ENCODE measurements at regions not wholly inside any gene's neighbourhood (a gene's known extent, or its start where the extent isn't known, plus 50 kb on each side); places are given as distances from the start of the nearest gene placed in this dataset.

- no peak for TF ChIP-seq CTCF (IDR thresholded peaks at IDR 0.05; ENCODE audit: extremely low read depth, insufficient read depth, missing control alignments)
- in situ Hi-C loops (cut with MboI; ENCODE audit: low pct_unique_long_range_greater_than_20kb, low sequenced_read_pairs, unreplicated experiment): no loop called here
- DNase-seq (ENCODE audit: low spot score): no peak
Observed at GRCh38 chr11:123366924-123367323, 63.1 kb upstream of the GRAMD1B start.

GRCh38 chr11:123365955-123366354, 64.1 kb upstream of the GRAMD1B start:
- TF ChIP-seq CTCF (IDR thresholded peaks at IDR 0.05; ENCODE audit: extremely low read depth, insufficient read depth, missing control alignments): no peak
- in situ Hi-C loops (cut with MboI; ENCODE audit: low pct_unique_long_range_greater_than_20kb, low sequenced_read_pairs, unreplicated experiment): no loop called here
- no peak for DNase-seq (ENCODE audit: low spot score)

DNA sequence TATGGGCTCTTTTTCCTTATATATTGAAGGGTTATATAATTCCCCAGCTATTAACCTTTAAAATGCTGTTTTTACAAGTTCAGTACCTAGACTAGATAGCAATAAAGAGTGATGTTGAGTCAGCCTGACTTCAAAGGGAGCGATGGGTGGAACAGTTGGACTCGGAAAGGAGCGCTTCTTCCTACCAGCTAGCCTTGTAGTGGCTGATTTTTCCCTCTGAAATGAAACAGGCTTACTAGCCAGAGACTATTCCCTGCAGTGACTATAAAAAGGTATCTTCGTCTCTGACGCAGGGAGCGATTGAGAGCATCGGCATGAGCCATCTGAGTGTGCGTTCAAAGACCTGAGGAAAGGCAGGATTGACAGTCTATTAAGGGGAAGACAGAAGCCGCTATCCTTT, 66.0 kb upstream of the GRAMD1B start:
- DNase-seq (ENCODE audit: low spot score): no peak
- no peak for TF ChIP-seq CTCF (IDR thresholded peaks at IDR 0.05; ENCODE audit: extremely low read depth, insufficient read depth, missing control alignments)
- in situ Hi-C loops (cut with MboI; ENCODE audit: low pct_unique_long_range_greater_than_20kb, low sequenced_read_pairs, unreplicated experiment): no loop called here

- in situ Hi-C loops (cut with MboI; ENCODE audit: low pct_unique_long_range_greater_than_20kb, low sequenced_read_pairs, unreplicated experiment): no loop called here
- no peak for TF ChIP-seq CTCF (IDR thresholded peaks at IDR 0.05; ENCODE audit: extremely low read depth, insufficient read depth, missing control alignments)
- no peak for DNase-seq (ENCODE audit: low spot score)
Observed at GRCh38 chr11:123363556-123363955, 66.5 kb upstream of the GRAMD1B start.

- no peak for DNase-seq (ENCODE audit: low spot score)
- in situ Hi-C loops (cut with MboI; ENCODE audit: low pct_unique_long_range_greater_than_20kb, low sequenced_read_pairs, unreplicated experiment): no loop called here
- TF ChIP-seq CTCF (IDR thresholded peaks at IDR 0.05; ENCODE audit: extremely low read depth, insufficient read depth, missing control alignments): no peak
Observed at GRCh38 chr11:123362941-123363340, 67.1 kb upstream of the GRAMD1B start.

DNA sequence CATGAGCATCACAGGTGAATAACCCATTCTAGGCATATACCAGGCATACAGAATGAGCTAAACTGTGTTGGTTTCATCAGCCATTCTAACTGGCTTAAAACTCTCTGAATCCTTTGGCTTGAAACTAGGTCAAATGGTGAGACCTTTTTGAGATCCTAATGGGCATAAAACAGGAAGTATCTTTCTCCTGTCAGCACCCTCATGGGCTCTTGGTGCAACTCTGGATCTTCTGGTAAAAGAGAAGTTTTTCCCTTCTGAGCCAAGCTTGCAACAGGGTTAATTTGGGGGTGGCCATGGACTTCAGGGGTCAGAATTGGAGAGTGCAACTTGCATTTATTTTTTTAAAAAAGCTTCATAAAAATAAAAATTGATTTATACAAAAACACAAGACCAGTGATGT, 67.9 kb upstream of the GRAMD1B start:
- in situ Hi-C loops (cut with MboI; ENCODE audit: low pct_unique_long_range_greater_than_20kb, low sequenced_read_pairs, unreplicated experiment): no loop called here
- no peak for DNase-seq (ENCODE audit: low spot score)
- no peak for TF ChIP-seq CTCF (IDR thresholded peaks at IDR 0.05; ENCODE audit: extremely low read depth, insufficient read depth, missing control alignments)

- TF ChIP-seq CTCF (IDR thresholded peaks at IDR 0.05; ENCODE audit: extremely low read depth, insufficient read depth, missing control alignments): no peak
- in situ Hi-C loops (cut with MboI; ENCODE audit: low pct_unique_long_range_greater_than_20kb, low sequenced_read_pairs, unreplicated experiment): no loop called here
- DNase-seq (ENCODE audit: low spot score): no peak
Observed at GRCh38 chr11:123361110-123361509, 69.0 kb upstream of the GRAMD1B start.

All from GM13977 (cell line).